ENCODE measurements at regions not wholly inside any gene's neighbourhood (a gene's known extent, or its start where the extent isn't known, plus 50 kb on each side); places are given as distances from the start of the nearest gene placed in this dataset.

- ChIA-PET CTCF (interaction anchor here (1.0 kb wide), 1 partner anchor 91 kb away, joined by 3 read pairs; no protein-coding TSS in a partner anchor), POLR2A (no interaction called here)
- DNase-seq (ENCODE audit: extremely low spot score): no peak
- TF ChIP-seq FOXA1 (IDR thresholded peaks at IDR 0.05): no peak
- TF ChIP-seq FOXM1 (IDR thresholded peaks at IDR 0.05; ENCODE audit: borderline replicate concordance): no peak
- no peak for TF ChIP-seq ELF4 (IDR thresholded peaks at IDR 0.05)
- TF ChIP-seq L3MBTL2 (conservative IDR thresholded peaks at IDR 0.05): no peak
- no peak for TF ChIP-seq TARDBP (IDR thresholded peaks at IDR 0.05)
- no peak for TF ChIP-seq FOXK2 (IDR thresholded peaks at IDR 0.05)
- no peak for TF ChIP-seq CTBP1 (IDR thresholded peaks at IDR 0.05; ENCODE audit: borderline replicate concordance)
- no peak for TF ChIP-seq SP1 (IDR thresholded peaks at IDR 0.05)
- TF ChIP-seq PKNOX1 (IDR thresholded peaks at IDR 0.05): no peak
- TF ChIP-seq SUZ12 (IDR thresholded peaks at IDR 0.05): no peak
- no peak for TF ChIP-seq HDGF (IDR thresholded peaks at IDR 0.05; ENCODE audit: borderline replicate concordance)
- TF ChIP-seq ARNT (IDR thresholded peaks at IDR 0.05): no peak
- no peak for TF ChIP-seq NFRKB (IDR thresholded peaks at IDR 0.05)
- TF ChIP-seq LEF1 (IDR thresholded peaks at IDR 0.05; ENCODE audit: borderline replicate concordance): no peak
- no peak for TF ChIP-seq ZNF384 (IDR thresholded peaks at IDR 0.05)
- no peak for TF ChIP-seq BHLHE40 (IDR thresholded peaks at IDR 0.05; ENCODE audit: borderline replicate concordance)
These were observed 178.4 kb downstream of the HERPUD2 start for GRCh38 chr7:35516498-35516897.

- TF ChIP-seq SP1 (IDR thresholded peaks at IDR 0.05): no peak
- TF ChIP-seq ELF4 (IDR thresholded peaks at IDR 0.05): no peak
- no peak for TF ChIP-seq ARNT (IDR thresholded peaks at IDR 0.05)
- no peak for TF ChIP-seq TARDBP (IDR thresholded peaks at IDR 0.05)
- no peak for TF ChIP-seq LEF1 (IDR thresholded peaks at IDR 0.05; ENCODE audit: borderline replicate concordance)
- no peak for DNase-seq (ENCODE audit: extremely low spot score)
- ChIA-PET CTCF (no interaction called here), POLR2A (no interaction called here)
These were observed 181.1 kb downstream of the HERPUD2 start for GRCh38 chr7:35513828-35514227.

DNA sequence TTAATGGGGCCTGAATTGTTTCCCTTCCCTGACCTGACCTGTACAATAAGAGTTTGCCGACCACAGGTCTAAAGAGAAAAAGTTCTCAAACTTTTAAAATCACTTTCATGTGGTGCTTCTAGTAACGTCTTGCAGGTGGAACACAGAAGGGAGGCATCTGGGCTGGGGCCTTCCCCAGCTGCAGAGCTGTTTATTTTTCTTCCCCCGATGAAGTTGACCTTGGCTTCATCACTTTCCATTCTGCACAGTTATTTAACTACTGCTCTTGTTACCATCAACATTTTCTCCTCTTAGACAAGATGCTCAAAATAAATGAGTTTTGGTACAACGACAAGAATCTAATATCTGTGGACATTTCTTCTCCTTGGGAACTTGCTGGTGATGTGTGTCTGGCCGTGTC lies 181.7 kb downstream of the HERPUD2 start:
- no peak for DNase-seq (ENCODE audit: extremely low spot score)
- ChIA-PET CTCF (no interaction called here), POLR2A (no interaction called here)
- TF ChIP-seq NFRKB (IDR thresholded peaks at IDR 0.05) (no peak), HDGF (IDR thresholded peaks at IDR 0.05; ENCODE audit: borderline replicate concordance) (no peak), PKNOX1 (IDR thresholded peaks at IDR 0.05) (no peak), BHLHE40 (IDR thresholded peaks at IDR 0.05; ENCODE audit: borderline replicate concordance) (no peak), TARDBP (IDR thresholded peaks at IDR 0.05) (no peak), FOXM1 (IDR thresholded peaks at IDR 0.05; ENCODE audit: borderline replicate concordance) (no peak), ZNF384 (IDR thresholded peaks at IDR 0.05) (no peak), L3MBTL2 (conservative IDR thresholded peaks at IDR 0.05) (no peak), CTBP1 (IDR thresholded peaks at IDR 0.05; ENCODE audit: borderline replicate concordance) (no peak)

- POLR2A ChIA-PET: no interaction called here
- CTCF ChIA-PET: interaction anchor here (1.2 kb wide), 1 partner anchor 7 kb away, joined by 6 read pairs; no protein-coding TSS in a partner anchor
- TF ChIP-seq SUZ12 (IDR thresholded peaks at IDR 0.05) (no peak), FOXM1 (IDR thresholded peaks at IDR 0.05; ENCODE audit: borderline replicate concordance) (no peak), CTBP1 (IDR thresholded peaks at IDR 0.05; ENCODE audit: borderline replicate concordance) (no peak), L3MBTL2 (conservative IDR thresholded peaks at IDR 0.05) (no peak), LEF1 (IDR thresholded peaks at IDR 0.05; ENCODE audit: borderline replicate concordance) (no peak), ELF4 (IDR thresholded peaks at IDR 0.05) (no peak), ZNF384 (IDR thresholded peaks at IDR 0.05) (no peak), FOXK2 (IDR thresholded peaks at IDR 0.05) (no peak), SP1 (IDR thresholded peaks at IDR 0.05) (no peak), FOXA1 (IDR thresholded peaks at IDR 0.05) (no peak), BHLHE40 (IDR thresholded peaks at IDR 0.05; ENCODE audit: borderline replicate concordance) (no peak), TARDBP (IDR thresholded peaks at IDR 0.05) (no peak), NFRKB (IDR thresholded peaks at IDR 0.05) (no peak), PKNOX1 (IDR thresholded peaks at IDR 0.05) (no peak), ARNT (IDR thresholded peaks at IDR 0.05) (no peak), HDGF (IDR thresholded peaks at IDR 0.05; ENCODE audit: borderline replicate concordance) (no peak)
- no peak for DNase-seq (ENCODE audit: extremely low spot score)
These were observed 182.2 kb downstream of the HERPUD2 start for GRCh38 chr7:35512716-35513115.

DNA sequence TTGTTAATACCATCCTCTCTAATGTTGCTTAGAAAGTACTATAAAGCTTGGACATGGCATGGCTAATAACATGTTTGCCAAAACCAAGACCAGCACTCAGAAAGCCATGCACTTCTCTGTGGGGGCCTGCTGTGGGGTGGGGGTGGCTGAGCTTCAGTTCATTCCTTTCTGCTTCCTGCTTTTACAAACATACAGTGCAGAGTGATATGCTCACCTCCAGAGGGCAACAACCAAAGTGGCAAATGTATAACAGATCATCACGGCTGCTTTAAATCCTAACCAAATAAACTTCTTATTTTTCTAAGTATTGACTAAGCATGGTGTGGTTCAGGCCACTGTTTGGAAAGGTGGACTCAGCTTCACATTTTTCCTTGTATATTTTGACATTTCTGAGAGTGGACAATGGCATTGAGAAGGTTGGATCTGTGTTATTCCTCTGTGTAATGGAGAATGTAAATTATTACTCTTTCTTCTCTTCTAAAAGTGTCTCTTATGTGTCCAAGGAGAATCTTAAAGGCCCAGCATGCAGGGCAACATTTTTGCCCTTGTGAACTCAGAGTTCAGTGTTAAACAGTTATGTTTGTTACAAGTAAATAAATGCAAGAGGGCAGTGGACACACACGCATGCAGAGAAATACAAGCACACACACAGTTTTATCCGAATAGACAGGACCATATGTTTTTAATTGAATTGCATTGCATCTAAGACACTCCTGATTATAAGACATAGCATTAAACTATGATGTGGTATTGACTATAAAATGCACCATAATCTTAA lies 186.1 kb downstream of the HERPUD2 start:
- TF ChIP-seq SUZ12 (IDR thresholded peaks at IDR 0.05) (no peak), HDGF (IDR thresholded peaks at IDR 0.05; ENCODE audit: borderline replicate concordance) (no peak), TARDBP (IDR thresholded peaks at IDR 0.05) (no peak), FOXA1 (IDR thresholded peaks at IDR 0.05) (no peak)
- ChIA-PET CTCF (interaction anchor here (0.9 kb wide), 1 partner anchor 11 kb away, joined by 3 read pairs; no protein-coding TSS in a partner anchor), POLR2A (no interaction called here)
- no peak for DNase-seq (ENCODE audit: extremely low spot score)

DNA sequence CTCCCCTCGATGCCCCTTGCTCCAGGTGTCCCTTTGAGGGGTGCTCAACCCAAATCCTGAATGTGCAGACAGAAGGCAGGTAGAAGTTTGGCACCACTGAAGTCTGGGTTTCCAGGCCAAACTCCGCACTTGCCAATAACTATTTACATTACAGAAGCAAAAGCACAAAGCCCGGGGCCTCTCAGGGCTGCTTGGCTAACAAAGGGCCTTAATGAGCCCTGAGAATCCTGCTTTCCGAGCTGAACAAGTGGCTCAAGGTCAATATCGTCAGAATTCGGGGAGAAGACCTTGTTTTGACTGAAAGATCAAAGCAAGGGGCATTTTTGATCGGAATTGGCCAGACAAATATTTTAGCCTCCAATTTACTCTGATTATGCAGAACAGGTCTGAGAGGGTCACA lies 189.9 kb downstream of the HERPUD2 start:
- POLR2A ChIA-PET: no interaction called here
- TF ChIP-seq LEF1 (IDR thresholded peaks at IDR 0.05; ENCODE audit: borderline replicate concordance) (no peak), ARNT (IDR thresholded peaks at IDR 0.05) (no peak)
- CTCF ChIA-PET: interaction anchor here (0.5 kb wide), 1 partner anchor 863 kb away, joined by 3 read pairs; no protein-coding TSS in a partner anchor
- DNase-seq (ENCODE audit: extremely low spot score): no peak
